HG03045 (cell line): ENCODE measurements at regions not wholly inside any gene's neighbourhood (a gene's known extent, or its start where the extent isn't known, plus 50 kb on each side); places are given as distances from the start of the nearest gene placed in this dataset.
"Not testable (repeated sequence)": the region's sequence is repeated elsewhere in the genome, so short reads cannot be mapped to it uniquely, and the experiment has no call there.

ENCODE experiments used
- ATAC-seq: cut with Tn5 transposase; IDR thresholded peaks from one replicate; pipeline ENCODE4 v1.9.1; 2021; ENCODE audit warnings: mild to moderate bottlenecking, moderate library complexity; ENCODE audit not compliant: unreplicated experiment

DNA sequence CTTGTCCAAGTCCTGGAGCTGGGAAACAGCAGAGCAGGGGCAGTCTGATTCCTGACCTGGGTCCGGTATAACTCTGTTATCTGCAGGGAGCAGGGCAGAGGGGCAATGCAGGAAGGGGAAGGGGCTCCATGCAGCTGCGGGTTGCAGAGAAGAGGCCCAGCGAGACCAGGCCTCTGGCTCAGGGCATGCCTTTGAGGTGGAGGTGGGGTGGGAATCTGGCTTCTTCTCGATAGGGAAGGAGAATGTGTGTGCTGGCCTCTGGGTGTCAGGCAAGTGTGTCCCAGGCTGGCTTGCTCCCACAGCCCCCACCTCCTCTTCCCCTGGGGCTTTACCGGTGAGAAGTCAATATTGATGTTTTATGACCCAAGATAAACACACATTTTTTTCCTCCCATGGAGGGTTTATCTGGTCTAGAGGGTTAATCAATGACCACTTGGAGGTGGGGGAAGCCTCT, 187.1 kb upstream of the HAAO start:
- no peak for ATAC-seq

DNA sequence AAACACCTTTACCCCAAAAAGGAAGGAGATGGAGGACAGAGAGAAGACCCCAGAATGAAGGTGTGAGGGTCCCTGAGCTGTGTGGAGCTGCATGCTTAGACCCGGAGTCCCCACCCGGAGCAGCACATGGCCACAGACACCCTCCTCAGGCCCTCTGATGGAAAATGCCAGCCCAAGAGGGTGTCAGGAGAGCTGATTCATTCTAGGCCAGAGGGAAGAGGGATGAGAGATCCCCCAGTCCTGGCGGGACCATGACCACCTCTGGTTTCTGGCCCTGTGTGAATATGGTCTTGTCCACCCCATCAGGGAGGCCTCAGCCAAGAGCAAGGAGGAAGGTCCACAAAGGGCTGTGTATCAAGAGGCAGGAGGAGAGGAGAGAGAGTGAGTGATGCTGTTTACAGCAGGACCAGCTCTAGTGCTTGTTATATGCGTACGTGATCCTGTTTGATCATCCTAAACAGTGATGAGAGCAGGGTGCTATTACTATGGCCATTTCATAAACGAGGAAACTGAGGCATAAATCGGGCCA, 186.6 kb upstream of the HAAO start:
- ATAC-seq, result no peak

DNA sequence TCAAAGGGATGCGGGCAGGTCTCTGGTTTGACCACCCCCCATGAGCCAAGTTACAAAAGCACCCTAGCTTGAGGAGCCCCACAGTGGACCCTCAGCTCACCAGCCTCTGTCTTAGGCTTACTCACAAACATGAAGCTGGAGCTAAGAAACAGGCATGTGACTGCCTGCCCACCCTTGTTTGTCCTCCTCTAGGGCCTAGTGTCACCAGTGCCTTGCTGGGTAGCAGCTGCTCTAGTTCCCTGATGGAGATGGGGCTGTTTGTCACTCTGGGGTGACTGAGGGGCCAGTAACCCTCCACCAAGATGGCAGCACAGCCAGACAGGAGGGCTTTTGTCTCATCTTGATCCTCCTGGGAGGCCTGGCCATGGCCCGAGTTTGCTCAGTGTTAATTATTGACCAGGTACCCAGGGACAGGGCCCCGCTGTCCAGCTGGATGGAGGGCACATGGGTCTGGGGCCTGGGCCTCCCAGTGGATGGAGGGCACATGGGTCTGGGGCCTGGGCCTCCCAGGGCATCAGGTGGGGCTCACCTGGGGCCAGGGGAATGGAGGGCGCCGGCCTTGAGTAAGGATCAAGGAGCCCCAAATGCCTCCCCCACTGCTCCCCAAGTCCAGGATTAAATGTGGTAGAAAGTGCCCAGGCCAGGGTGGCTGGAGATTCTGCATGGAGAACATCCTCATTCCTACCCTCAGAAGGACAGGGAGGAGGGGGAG, 185.9 kb upstream of the HAAO start:
- ATAC-seq, result no peak

DNA sequence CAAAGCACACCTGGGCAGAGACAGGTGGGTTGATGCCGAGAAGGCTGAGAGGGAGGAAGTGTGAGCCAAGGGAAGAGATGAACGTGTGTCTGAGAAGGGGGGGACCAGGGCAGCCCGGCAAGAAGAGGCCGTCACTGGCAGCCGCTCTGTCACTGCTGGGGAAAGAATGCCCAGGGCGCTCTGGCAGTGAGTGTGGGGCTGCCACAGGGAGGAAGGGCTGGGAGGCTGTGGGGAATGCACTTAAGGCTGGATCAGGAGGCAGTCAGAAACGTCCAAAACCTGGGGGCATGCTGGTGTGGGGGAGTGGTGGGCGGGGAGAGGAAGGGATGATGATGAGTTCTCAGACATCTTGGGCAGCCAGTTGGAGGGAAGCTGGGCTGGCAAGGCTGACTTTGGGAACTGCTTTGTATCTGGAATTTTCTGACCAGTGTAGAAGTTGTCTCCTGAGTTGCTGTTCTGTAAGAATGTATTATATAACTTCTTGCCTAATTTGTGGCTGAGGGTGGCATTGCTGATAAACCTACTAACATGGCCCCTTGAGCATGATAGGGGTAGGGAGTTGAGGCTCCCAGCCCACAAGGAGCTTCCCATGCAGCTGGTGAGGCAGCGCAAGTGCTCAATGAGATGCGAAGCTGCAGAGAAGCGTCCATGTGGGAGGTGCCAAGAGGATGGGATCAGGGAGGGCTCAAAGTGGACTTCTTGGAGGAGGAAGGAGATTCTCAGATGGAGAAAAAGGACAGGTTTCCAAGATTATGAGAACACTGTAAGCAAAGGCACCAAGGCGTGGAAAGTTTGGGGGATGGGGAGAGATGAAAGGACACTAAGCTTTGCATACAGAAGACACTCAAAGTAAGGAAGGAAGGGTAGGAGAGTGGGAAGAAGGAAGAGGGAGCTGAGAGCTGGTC, 185.1 kb upstream of the HAAO start:
- ATAC-seq, result no peak

GRCh38 chr2:42976351-42976750, 184.0 kb upstream of the HAAO start:
- no peak for ATAC-seq

- ATAC-seq, result no peak
Measured at GRCh38 chr2:42974721-42975717, 182.6 kb upstream of the HAAO start.

DNA sequence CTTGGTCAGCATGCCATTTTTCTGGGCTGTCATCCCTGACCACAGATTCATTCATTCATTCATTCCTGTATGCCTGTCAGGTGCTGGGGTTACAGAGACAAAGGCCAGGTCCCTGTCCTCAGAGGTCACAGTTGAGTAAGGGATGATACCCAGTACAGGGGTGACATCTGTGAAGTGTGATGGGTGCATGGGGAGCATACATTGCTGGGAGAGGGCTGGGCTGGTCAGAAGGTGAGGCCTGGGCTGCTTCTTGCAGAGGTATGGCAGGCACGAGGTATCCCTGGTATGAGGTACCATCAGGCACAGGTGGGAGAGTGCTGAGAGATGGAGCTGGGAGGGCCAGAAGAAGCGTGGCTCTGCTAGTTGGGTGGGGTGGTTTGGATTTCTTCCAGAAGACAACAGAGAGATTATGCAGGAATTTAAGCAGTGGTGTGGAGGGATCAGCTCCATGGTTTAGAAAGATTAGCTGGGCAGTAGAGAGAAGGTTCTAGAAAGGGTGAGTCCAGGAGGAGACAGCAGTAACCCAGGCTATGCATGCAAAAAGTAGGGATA, 181.9 kb upstream of the HAAO start:
- no peak for ATAC-seq

DNA sequence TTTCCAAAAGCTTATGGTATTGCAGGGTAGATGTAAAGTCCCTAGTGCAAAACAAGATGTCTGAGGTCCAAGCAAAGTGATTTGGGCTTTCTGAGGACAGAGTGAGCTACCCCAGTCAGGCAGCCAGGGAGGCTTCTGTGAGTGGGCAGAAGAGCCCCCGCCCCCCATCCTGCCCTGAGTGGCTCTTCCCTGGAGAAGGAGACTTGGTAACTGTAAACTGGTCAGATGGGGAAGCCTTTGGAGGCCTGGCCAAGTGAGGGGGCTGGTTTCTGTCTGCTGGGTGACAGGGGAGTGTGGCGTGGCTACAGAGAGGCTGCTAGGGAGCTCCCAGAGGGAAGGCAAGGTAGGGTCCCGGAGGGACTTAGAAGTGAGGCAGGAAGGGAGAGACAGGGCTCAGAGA, 181.3 kb upstream of the HAAO start:
- ATAC-seq, result no peak

GRCh38 chr2:42972933-42973516, 180.6 kb upstream of the HAAO start:
- not testable (repeated sequence) for ATAC-seq

- ATAC-seq, result no peak
Measured at GRCh38 chr2:42971947-42972736, 179.8 kb upstream of the HAAO start.

DNA sequence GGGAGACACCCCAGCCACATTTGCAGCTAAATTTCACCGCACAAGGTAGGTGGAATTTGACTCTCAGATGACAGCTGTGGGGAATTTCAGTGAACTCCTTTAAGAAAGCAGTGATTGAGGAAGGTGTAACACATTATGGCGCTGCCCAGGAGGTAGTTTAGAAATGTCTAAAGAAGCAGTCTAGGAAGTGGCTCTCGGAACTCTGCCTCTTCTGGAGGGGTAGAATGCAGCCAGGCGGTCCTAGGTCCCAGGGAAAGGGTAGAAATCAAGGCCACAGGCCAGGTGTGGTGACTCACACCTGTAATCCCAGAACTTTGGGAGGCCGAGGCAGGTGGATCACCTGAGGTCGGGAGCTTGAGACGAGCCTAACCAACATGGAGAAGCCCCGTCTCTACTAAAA, 179.0 kb upstream of the HAAO start:
- ATAC-seq, result no peak

DNA sequence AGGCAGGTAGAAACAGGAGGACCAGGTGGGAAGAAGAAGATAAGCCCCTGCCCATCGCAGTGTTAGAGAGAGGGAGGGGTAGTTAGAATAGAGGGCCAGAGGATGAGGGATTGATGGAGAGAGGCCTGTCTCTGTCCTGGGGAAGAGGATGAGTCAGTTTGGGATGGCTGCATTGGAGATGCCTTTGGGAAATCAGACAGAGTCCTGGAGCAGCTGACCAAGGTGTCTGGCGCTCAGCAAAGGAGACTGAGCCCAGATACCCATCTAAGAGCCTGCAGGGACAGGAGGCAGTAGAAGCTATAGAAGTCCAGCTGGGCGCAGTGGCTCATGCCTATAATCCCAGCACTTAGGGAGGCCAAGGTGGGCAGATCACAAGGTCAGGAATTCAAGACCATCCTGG, 177.8 kb upstream of the HAAO start:
- no peak for ATAC-seq

DNA sequence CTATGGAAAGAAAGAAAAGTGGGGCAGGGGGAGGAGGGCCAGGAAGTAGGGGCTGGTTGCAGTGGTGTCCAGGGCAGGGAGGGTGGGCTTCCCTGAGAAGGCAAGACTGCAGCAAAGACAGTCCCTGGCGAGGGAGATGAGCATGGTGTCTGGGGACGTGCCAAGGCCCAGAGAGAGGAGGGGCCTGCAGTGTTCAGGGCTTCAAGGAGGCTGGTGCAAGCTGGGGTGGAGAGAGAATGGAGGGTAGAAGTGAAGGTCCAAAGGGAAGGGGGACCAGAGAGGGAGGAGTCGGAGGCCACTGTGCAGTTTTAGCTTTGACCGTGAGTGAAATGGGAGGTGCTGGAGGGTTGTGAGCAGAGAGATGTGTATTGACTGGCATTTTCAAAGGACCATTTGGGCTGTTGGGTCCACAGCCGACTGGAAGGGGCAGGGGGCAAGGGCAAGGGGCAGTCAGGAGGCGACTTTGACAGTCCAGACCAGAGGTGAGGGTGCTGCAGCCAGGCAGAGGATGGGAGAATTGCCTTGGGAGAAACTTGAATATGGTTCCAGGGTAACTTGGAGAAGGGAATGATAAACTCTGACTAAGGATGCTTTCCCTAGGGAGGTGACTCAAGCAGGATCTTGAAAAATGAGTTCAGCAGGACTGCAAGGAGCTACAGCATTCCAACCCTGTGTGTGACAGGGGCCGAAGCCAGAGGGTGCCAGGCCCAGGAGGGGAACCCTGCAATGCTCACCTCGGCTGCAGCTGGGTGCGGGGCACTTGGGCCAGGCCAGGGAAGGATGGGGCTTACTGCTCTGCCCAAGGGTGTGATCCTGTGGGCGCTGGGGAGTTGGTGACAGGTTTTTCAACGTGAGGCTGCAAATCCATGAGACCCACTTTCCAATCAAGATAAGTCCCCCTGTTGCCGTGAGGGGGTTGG, 177.1 kb upstream of the HAAO start:
- ATAC-seq, result no peak

GRCh38 chr2:42967959-42968674, 175.7 kb upstream of the HAAO start:
- ATAC-seq, result no peak

DNA sequence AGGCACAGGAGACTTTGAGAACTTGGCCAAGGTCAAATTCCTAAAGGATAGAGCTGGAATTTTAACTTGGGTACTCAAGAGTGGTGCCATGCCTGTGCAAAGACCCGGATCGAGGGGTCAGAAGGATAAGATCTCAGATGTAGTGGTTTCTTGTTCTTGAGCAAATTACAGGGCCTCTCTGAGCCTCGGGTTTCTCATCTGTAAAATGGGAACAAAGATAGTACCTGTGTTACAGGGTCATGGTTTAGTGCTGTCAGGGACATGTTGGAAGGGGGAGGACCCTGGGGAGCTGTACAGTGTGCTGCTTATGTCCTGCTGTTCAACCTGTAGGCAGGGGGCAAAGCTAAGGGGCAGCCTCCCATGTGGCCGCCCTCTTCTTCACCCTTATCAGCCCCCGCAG, 173.5 kb upstream of the HAAO start:
- ATAC-seq, result no peak

GRCh38 chr2:42965196-42965595, 172.8 kb upstream of the HAAO start:
- ATAC-seq, result no peak

DNA sequence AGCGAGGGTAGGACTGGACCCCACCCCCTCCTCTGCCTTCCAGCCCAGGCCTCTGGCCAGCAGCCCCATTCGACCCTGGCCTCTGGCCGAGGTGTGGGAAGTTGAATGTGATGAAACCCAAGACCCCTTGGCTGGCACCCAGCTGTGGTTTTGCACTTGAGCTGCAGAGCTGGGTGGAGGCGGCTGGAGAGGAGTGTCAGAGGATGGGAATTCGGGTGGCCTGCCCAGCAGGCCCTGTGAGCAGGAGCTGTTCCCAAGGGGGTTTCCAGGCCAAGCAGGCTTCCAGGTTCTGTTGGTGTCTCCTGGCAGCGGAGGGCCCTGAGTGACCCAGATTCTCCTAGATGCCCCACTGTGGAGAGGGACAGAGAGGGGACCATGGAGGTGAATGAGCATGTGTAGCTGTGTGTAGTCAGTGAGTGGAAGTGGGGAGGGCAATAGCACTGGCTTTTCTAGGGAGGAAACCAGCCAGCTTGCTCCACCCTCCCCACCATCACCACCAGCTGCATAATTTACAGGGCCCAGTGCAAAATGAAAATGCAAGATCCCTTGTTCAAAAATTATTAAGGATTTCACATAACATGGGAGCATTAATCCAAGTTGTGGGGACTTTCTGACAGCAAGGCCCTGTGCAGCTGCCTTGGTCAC, 172.2 kb upstream of the HAAO start:
- no peak for ATAC-seq
